ENCODE measurements at regions not wholly inside any gene's neighbourhood (a gene's known extent, or its start where the extent isn't known, plus 50 kb on each side); places are given as distances from the start of the nearest gene placed in this dataset.
A peak's percentile ranks its signal among the peaks of the same experiment; 100 is the strongest.

GRCh38 chr3:118809696-118810498, 224.7 kb downstream of the IGSF11 start:
- CTCF ChIA-PET: interaction anchor here (0.7 kb wide), 1 partner anchor 1666 kb away, joined by 3 read pairs; no protein-coding TSS in a partner anchor
- no peaks in the 10 kb centered on the region for H3K4me1 Mint-ChIP-seq (ENCODE audit: low read depth)
- no peak overlapping the region for H3K27ac Mint-ChIP-seq
- TF ChIP-seq CTCF (IDR thresholded peaks at IDR 0.05): no peak
- H3K27me3 ChIP-seq (ENCODE audit: control insufficient read depth in 1 of 2, insufficient read depth in 2 of 2, low read length in 2 of 2): no peaks in the 10 kb centered on the region
- no peaks in the 10 kb centered on the region for H3K9me3 Mint-ChIP-seq
- H3K9me3 ChIP-seq (ENCODE audit: control insufficient read depth in 1 of 2, insufficient read depth in 1 of 2, low read length in 2 of 2): no peaks in the 10 kb centered on the region
- POLR2A ChIA-PET: no interaction called here
- no peaks in the 10 kb centered on the region for H3K4me1 ChIP-seq (ENCODE audit: insufficient read depth, low read length)
- DNase-seq: no peak
- no peaks in the 10 kb centered on the region for H3K36me3 Mint-ChIP-seq (ENCODE audit: low read depth)
- no peaks in the 10 kb centered on the region for H3K36me3 ChIP-seq (ENCODE audit: insufficient read depth, low read length)
- no peak overlapping the region for H3K4me3 Mint-ChIP-seq
- intact Hi-C loops (cut with DNase I, micrococcal nuclease): no loop called here
- H3K27me3 Mint-ChIP-seq: no peaks in the 10 kb centered on the region
- no peak for ATAC-seq (ENCODE audit: poor library complexity)
- H3K27ac ChIP-seq (ENCODE audit: low read depth in 1 of 2, low read length in 2 of 2): no peak overlapping the region
- no peak overlapping the region for H3K4me3 ChIP-seq (ENCODE audit: low read length)

- ATAC-seq (ENCODE audit: poor library complexity): no peak
- Histone ChIP-seq H3K4me1 (ENCODE audit: insufficient read depth, low read length) (no peaks in the 10 kb centered on the region), H3K4me3 (ENCODE audit: low read length) (no peak overlapping the region), H3K36me3 (ENCODE audit: insufficient read depth, low read length) (no peaks in the 10 kb centered on the region), H3K27me3 (ENCODE audit: control insufficient read depth in 1 of 2, insufficient read depth in 2 of 2, low read length in 2 of 2) (no peaks in the 10 kb centered on the region), H3K9me3 (ENCODE audit: control insufficient read depth in 1 of 2, insufficient read depth in 1 of 2, low read length in 2 of 2) (no peaks in the 10 kb centered on the region), H3K27ac (ENCODE audit: low read depth in 1 of 2, low read length in 2 of 2) (no peak overlapping the region)
- Mint-ChIP-seq H3K27ac (no peak overlapping the region), H3K4me3 (peak overlapping the region; percentile 26), H3K27me3 (peaks cover 2% of the 10 kb centered on the region), H3K4me1 (ENCODE audit: low read depth) (no peaks in the 10 kb centered on the region), H3K36me3 (ENCODE audit: low read depth) (no peaks in the 10 kb centered on the region), H3K9me3 (no peaks in the 10 kb centered on the region)
- intact Hi-C loops (cut with DNase I, micrococcal nuclease): no loop called here
- TF ChIP-seq CTCF (IDR thresholded peaks at IDR 0.05): no peak
- peak in 1 of 14 experiments; percentile 19 for DNase-seq
- POLR2A ChIA-PET: no interaction called here
- CTCF ChIA-PET: interaction anchor here (0.7 kb wide), 1 partner anchor 1665 kb away, joined by 3 read pairs; no protein-coding TSS in a partner anchor
Observed at GRCh38 chr3:118810499-118811035, 224.1 kb downstream of the IGSF11 start.

GRCh38 chr3:118811236-118811732, 223.4 kb downstream of the IGSF11 start:
- Histone ChIP-seq H3K4me1 (ENCODE audit: insufficient read depth, low read length) (no peaks in the 10 kb centered on the region), H3K4me3 (ENCODE audit: low read length) (no peak overlapping the region), H3K27ac (ENCODE audit: low read depth in 1 of 2, low read length in 2 of 2) (no peak overlapping the region), H3K9me3 (ENCODE audit: control insufficient read depth in 1 of 2, insufficient read depth in 1 of 2, low read length in 2 of 2) (no peaks in the 10 kb centered on the region), H3K36me3 (ENCODE audit: insufficient read depth, low read length) (no peaks in the 10 kb centered on the region), H3K27me3 (ENCODE audit: control insufficient read depth in 1 of 2, insufficient read depth in 2 of 2, low read length in 2 of 2) (no peaks in the 10 kb centered on the region)
- no peak overlapping the region for H3K4me3 Mint-ChIP-seq
- DNase-seq (no peak), ATAC-seq (ENCODE audit: poor library complexity) (no peak)
- peaks cover 9% of the 10 kb centered on the region for H3K27me3 Mint-ChIP-seq
- H3K9me3 Mint-ChIP-seq: no peaks in the 10 kb centered on the region
- CTCF ChIA-PET: no interaction called here
- intact Hi-C loops (cut with DNase I, micrococcal nuclease): no loop called here
- POLR2A ChIA-PET: no interaction called here
- H3K4me1 Mint-ChIP-seq (ENCODE audit: low read depth): no peaks in the 10 kb centered on the region
- no peak for TF ChIP-seq CTCF (IDR thresholded peaks at IDR 0.05)
- no peak overlapping the region for H3K27ac Mint-ChIP-seq
- no peaks in the 10 kb centered on the region for H3K36me3 Mint-ChIP-seq (ENCODE audit: low read depth)

Data from CD4-positive, alpha-beta T cell (primary cell).